ENCODE measurements at regions not wholly inside any gene's neighbourhood (a gene's known extent, or its start where the extent isn't known, plus 50 kb on each side); places are given as distances from the start of the nearest gene placed in this dataset.

DNA sequence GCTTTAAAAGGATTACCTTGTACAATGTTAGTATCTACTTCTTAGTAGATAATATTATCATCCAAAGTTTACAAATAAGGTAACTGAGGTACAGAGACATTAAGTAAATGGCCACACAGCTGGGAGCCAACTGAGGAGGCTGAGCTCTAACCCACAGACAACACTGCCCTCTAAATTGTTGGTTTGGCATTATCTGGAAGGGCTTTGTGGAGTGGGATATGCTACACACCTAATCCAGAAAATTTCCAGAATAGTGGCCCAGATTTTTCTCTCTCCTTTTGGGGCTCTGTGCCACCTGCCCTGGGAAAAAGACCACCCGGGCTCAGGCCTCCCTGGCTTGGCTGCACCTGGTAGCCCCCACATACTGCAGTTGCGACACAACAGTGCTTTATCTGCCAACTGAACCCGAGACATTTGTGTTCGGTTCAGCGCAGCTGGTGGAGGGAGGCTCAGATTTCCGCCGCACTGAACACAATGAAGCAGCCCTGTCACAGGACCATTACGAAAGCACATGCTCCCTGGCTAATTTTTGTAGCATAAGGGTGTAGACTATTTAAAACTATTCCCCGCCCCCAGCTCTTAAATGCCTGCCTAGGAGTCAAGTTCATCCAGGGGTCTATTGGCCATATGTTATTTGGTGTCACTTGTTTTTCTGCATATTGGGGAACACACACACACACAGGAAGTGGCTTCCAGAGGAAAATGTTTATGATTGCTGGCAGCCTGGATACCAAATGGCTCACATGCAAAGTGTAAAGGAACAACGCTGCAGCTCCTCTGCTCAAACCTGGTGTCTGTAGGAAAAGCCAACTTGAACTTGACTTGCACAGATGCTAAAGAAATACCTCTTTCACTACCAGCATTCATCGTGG lies 92.3 kb upstream of the ESRRG start:
- 0 to 2% methylated on average over 11 of the region's 11 CpGs for WGBS, 2 experiments (ENCODE audit: low coverage in 1 of 2, low lambda C conversion rate in 2 of 2, missing lambda C conversion rate in 2 of 2)

DNA sequence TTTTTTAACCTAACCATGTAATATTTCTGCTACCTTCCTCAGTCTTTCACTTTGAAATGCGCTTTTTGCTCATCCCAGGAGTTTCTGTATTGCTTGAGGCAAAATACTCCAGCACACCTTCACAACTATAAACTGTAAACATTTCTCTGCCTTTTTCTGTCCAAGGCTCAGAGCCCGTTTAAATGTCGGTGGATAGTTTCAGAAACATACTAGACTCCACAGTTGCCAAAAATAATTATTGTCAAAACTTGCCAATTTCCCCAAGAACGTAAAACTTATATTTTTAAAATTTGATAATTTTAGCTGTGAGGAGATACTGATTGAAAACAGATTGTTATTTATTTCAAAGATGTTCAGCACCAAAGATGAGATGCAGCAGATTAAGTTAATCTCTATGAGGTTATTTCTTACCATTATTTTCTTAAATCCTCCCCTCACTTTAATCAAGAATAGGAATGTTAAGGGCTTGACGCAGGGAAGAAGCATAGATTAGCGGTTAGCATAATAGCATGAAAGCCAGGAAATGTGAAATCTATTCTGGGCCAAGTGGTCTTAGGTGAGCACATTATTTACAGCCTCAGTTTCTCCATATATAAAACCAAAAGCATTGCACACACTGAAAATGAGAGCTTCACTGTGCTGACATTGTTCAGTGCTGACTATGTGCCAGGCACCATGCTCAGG lies 91.5 kb upstream of the ESRRG start:
- H2AFZ ChIP-seq, result no peak overlapping the region
- in situ Hi-C loops (cut with MboI), result no loop called here
- H3K4me3 ChIP-seq, result no peak overlapping the region
- no peaks in the 10 kb centered on the region for H3K27me3 ChIP-seq (replicated peaks; ENCODE audit: insufficient read depth)
- WGBS, 2 experiments (ENCODE audit: low coverage in 1 of 2, low lambda C conversion rate in 2 of 2, missing lambda C conversion rate in 2 of 2), result 27 to 28% methylated on average over 6 of the region's 6 CpGs
- H3K36me3 ChIP-seq (ENCODE audit: low read depth), result no peaks in the 10 kb centered on the region
- H3K4me1 ChIP-seq (ENCODE audit: insufficient read depth), result no peaks in the 10 kb centered on the region
- no peaks in the 10 kb centered on the region for H3K9me3 ChIP-seq (ENCODE audit: low read depth)
- H3K27ac ChIP-seq, result no peak overlapping the region
- H3K4me2 ChIP-seq (ENCODE audit: unreplicated experiment), result no peak overlapping the region
- no peak overlapping the region for H3K9ac ChIP-seq
- no peak for DNase-seq
- H3K79me2 ChIP-seq (ENCODE audit: insufficient read depth), result no peaks in the 10 kb centered on the region
- no peaks in the 10 kb centered on the region for H3F3A ChIP-seq (ENCODE audit: insufficient read depth)
- TF ChIP-seq EZH2phosphoT487 (IDR thresholded peaks at IDR 0.05; ENCODE audit: insufficient read depth, low read depth) (no peak), EZH2 (IDR thresholded peaks at IDR 0.05; ENCODE audit: insufficient read depth, poor library complexity, severe bottlenecking) (no peak)
- no peaks in the 10 kb centered on the region for H3K9me2 ChIP-seq (ENCODE audit: insufficient read depth)
- no peaks in the 10 kb centered on the region for H4K20me1 ChIP-seq (ENCODE audit: insufficient read depth)

More for the DNA sequence above, 92.3 kb upstream of the ESRRG start:
- no peak overlapping the region for H3K9ac ChIP-seq
- no peak for TF ChIP-seq EZH2 (IDR thresholded peaks at IDR 0.05; ENCODE audit: insufficient read depth, poor library complexity, severe bottlenecking)
- TF ChIP-seq EZH2phosphoT487 (IDR thresholded peaks at IDR 0.05; ENCODE audit: insufficient read depth, low read depth), result no peak
- H3K4me1 ChIP-seq (ENCODE audit: insufficient read depth), result no peaks in the 10 kb centered on the region
- no peaks in the 10 kb centered on the region for H3K9me2 ChIP-seq (ENCODE audit: insufficient read depth)
- H3K4me3 ChIP-seq, result no peak overlapping the region
- H3K27me3 ChIP-seq (replicated peaks; ENCODE audit: insufficient read depth), result no peaks in the 10 kb centered on the region
- DNase-seq, result no peak
- no peak overlapping the region for H3K27ac ChIP-seq
- no peaks in the 10 kb centered on the region for H3K9me3 ChIP-seq (ENCODE audit: low read depth)
- in situ Hi-C loops (cut with MboI), result no loop called here
- H2AFZ ChIP-seq, result no peak overlapping the region
- no peaks in the 10 kb centered on the region for H4K20me1 ChIP-seq (ENCODE audit: insufficient read depth)
- H3K79me2 ChIP-seq (ENCODE audit: insufficient read depth), result no peaks in the 10 kb centered on the region
- no peaks in the 10 kb centered on the region for H3K36me3 ChIP-seq (ENCODE audit: low read depth)
- H3F3A ChIP-seq (ENCODE audit: insufficient read depth), result no peaks in the 10 kb centered on the region
- H3K4me2 ChIP-seq (ENCODE audit: unreplicated experiment), result no peak overlapping the region

DNA sequence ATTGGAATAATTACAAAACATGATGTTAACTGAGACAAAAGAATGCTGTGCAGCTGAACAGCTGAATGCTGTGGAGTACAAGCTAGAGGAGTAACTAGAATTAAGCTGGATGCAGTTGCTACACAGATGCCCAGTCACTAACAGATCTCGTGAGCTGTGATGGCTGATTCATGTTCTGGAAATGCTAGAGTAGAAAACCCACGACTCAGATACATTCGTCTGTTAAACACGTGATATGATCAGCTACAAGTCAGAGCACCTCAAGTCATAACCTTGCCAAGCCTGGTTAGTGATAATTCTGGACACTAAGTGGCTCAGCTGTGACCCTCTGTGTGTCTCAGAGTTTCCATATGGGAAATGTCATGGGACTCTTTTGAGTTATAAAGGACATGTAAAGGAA lies 89.7 kb upstream of the ESRRG start:
- H3K79me2 ChIP-seq (ENCODE audit: insufficient read depth), result no peaks in the 10 kb centered on the region
- H3K27ac ChIP-seq, result no peak overlapping the region
- no peaks in the 10 kb centered on the region for H4K20me1 ChIP-seq (ENCODE audit: insufficient read depth)
- in situ Hi-C loops (cut with MboI), result no loop called here
- no peaks in the 10 kb centered on the region for H3K9me2 ChIP-seq (ENCODE audit: insufficient read depth)
- no peak overlapping the region for H3K9ac ChIP-seq
- 1 to 4% methylated on average over 4 of the region's 4 CpGs for WGBS, 2 experiments (ENCODE audit: low coverage in 1 of 2, low lambda C conversion rate in 2 of 2, missing lambda C conversion rate in 2 of 2)
- DNase-seq, result peak; percentile 3
- no peaks in the 10 kb centered on the region for H3K9me3 ChIP-seq (ENCODE audit: low read depth)
- H3K4me3 ChIP-seq, result no peak overlapping the region
- no peaks in the 10 kb centered on the region for H3K36me3 ChIP-seq (ENCODE audit: low read depth)
- H3K4me1 ChIP-seq (ENCODE audit: insufficient read depth), result no peaks in the 10 kb centered on the region
- no peaks in the 10 kb centered on the region for H3F3A ChIP-seq (ENCODE audit: insufficient read depth)
- TF ChIP-seq EZH2 (IDR thresholded peaks at IDR 0.05; ENCODE audit: insufficient read depth, poor library complexity, severe bottlenecking), result no peak
- TF ChIP-seq EZH2phosphoT487 (IDR thresholded peaks at IDR 0.05; ENCODE audit: insufficient read depth, low read depth), result no peak
- H3K4me2 ChIP-seq (ENCODE audit: unreplicated experiment), result no peak overlapping the region
- no peak overlapping the region for H2AFZ ChIP-seq
- H3K27me3 ChIP-seq (replicated peaks; ENCODE audit: insufficient read depth), result no peaks in the 10 kb centered on the region

DNA sequence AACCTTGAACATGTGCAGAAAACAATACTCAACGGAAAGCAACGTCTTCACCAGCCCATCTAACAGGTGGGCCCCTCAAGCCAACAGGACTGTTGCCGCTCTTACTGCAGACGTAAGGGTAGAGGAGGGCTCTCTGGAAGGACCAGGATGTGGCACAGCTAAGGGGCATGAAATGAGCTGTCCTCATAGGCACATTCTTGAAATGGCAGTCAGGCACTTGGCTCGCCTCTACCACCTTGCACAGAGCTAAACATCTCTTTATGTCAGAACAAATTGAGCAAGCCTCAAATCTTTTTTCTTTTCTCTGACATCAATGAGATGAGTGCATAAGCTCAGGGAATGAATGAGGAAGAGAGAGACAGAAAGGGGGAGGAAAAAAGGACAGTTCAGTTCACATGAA lies 86.4 kb upstream of the ESRRG start:
- TF ChIP-seq EZH2phosphoT487 (IDR thresholded peaks at IDR 0.05; ENCODE audit: insufficient read depth, low read depth) (no peak), EZH2 (IDR thresholded peaks at IDR 0.05; ENCODE audit: insufficient read depth, poor library complexity, severe bottlenecking) (no peak)
- no peak overlapping the region for H3K4me3 ChIP-seq
- no peak overlapping the region for H3K9ac ChIP-seq
- in situ Hi-C loops (cut with MboI), result no loop called here
- no peaks in the 10 kb centered on the region for H3K36me3 ChIP-seq (ENCODE audit: low read depth)
- H3K79me2 ChIP-seq (ENCODE audit: insufficient read depth), result no peaks in the 10 kb centered on the region
- no peaks in the 10 kb centered on the region for H3K27me3 ChIP-seq (replicated peaks; ENCODE audit: insufficient read depth)
- H3F3A ChIP-seq (ENCODE audit: insufficient read depth), result no peaks in the 10 kb centered on the region
- H3K4me2 ChIP-seq (ENCODE audit: unreplicated experiment), result no peak overlapping the region
- 39 to 41% methylated on average over 5 of the region's 5 CpGs for WGBS, 2 experiments (ENCODE audit: low coverage in 1 of 2, low lambda C conversion rate in 2 of 2, missing lambda C conversion rate in 2 of 2)
- H3K27ac ChIP-seq, result no peak overlapping the region
- DNase-seq, result no peak
- no peaks in the 10 kb centered on the region for H3K9me2 ChIP-seq (ENCODE audit: insufficient read depth)
- H3K9me3 ChIP-seq (ENCODE audit: low read depth), result no peaks in the 10 kb centered on the region
- no peaks in the 10 kb centered on the region for H4K20me1 ChIP-seq (ENCODE audit: insufficient read depth)
- no peak overlapping the region for H2AFZ ChIP-seq
- no peaks in the 10 kb centered on the region for H3K4me1 ChIP-seq (ENCODE audit: insufficient read depth)

Measured in GM23248 (cell line).